ENCODE measurements at regions not wholly inside any gene's neighbourhood (a gene's known extent, or its start where the extent isn't known, plus 50 kb on each side); places are given as distances from the start of the nearest gene placed in this dataset.

- no peak for DNase-seq (ENCODE audit: extremely low read depth, low read depth)
- no peak for TF ChIP-seq CTCF (IDR thresholded peaks at IDR 0.05; ENCODE audit: low read depth, low read length)
Observed at GRCh38 chr21:38955495-38955894, 149.8 kb downstream of the ETS2 start.

GRCh38 chr21:38954588-38955004 is 148.9 kb downstream of the ETS2 start:
- DNase-seq (ENCODE audit: extremely low read depth, low read depth) = no peak
- TF ChIP-seq CTCF (IDR thresholded peaks at IDR 0.05; ENCODE audit: low read depth, low read length) = no peak

GRCh38 chr21:38953516-38953915 is 147.8 kb downstream of the ETS2 start:
- no peak for TF ChIP-seq CTCF (IDR thresholded peaks at IDR 0.05; ENCODE audit: low read depth, low read length)
- DNase-seq (ENCODE audit: extremely low read depth, low read depth) = no peak

GRCh38 chr21:38952890-38953289 is 147.2 kb downstream of the ETS2 start:
- TF ChIP-seq CTCF (IDR thresholded peaks at IDR 0.05; ENCODE audit: low read depth, low read length) = no peak
- DNase-seq (ENCODE audit: extremely low read depth, low read depth) = no peak

GRCh38 chr21:38951095-38951730 is 145.5 kb downstream of the ETS2 start:
- DNase-seq (ENCODE audit: extremely low read depth, low read depth) = no peak
- no peak for TF ChIP-seq CTCF (IDR thresholded peaks at IDR 0.05; ENCODE audit: low read depth, low read length)

- no peak for DNase-seq (ENCODE audit: extremely low read depth, low read depth)
- no peak for TF ChIP-seq CTCF (IDR thresholded peaks at IDR 0.05; ENCODE audit: low read depth, low read length)
Observed at GRCh38 chr21:38950435-38951094, 144.8 kb downstream of the ETS2 start.

- DNase-seq (ENCODE audit: extremely low read depth, low read depth) = no peak
- no peak for TF ChIP-seq CTCF (IDR thresholded peaks at IDR 0.05; ENCODE audit: low read depth, low read length)
Observed at GRCh38 chr21:38949070-38949380, 143.3 kb downstream of the ETS2 start.

All from AG09319 (cell line).